ENCODE measurements at regions not wholly inside any gene's neighbourhood (a gene's known extent, or its start where the extent isn't known, plus 50 kb on each side); places are given as distances from the start of the nearest gene placed in this dataset.
"Not testable (repeated sequence)": the region's sequence is repeated elsewhere in the genome, so short reads cannot be mapped to it uniquely, and the experiment has no call there.

DNA sequence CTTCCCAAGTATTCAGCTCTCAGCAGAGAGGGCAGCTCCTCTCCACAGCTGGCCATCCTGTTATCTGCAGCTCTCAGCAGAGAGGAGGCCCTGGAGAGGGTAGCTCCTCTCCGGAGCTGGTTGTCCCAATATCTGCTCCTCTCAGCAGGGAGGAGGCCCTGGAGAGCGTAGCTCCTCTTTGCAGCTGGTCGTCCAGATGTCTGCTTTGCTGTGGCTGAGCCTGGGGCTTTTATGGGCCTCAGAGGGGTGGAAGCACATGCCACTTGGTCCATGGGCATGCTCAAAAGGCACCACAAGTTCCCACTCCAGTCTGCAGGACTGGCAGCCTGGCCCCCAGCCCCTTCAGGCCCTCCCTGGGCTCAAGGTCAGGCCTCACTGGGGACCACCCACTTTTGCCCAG is 314.3 kb downstream of the KCNJ2 start:
- intact Hi-C loops (cut with DNase I) = no loop called here
- no peak for DNase-seq (ENCODE audit: low spot score)

DNA sequence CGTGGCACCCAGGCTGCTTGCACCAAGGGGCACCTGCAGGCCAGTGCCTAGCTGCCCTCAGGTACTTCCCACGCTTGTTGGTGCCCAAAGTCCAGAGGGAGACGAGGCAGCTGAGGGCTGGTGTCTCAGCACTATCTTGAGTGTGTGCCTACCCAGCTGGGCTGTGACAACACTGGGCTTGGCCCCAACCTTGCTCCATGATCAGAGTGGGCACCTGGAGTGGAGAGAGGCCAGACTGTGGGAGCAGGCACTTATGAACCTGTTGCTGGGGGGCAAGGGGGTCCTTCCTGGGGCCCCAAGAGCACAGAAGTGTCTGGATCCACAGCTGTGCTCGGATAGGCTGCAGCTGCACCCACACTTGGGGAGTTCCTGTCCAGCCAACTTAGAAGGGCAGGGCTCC is 314.7 kb downstream of the KCNJ2 start:
- DNase-seq (ENCODE audit: low spot score) = no peak
- intact Hi-C loops (cut with DNase I) = no loop called here

DNA sequence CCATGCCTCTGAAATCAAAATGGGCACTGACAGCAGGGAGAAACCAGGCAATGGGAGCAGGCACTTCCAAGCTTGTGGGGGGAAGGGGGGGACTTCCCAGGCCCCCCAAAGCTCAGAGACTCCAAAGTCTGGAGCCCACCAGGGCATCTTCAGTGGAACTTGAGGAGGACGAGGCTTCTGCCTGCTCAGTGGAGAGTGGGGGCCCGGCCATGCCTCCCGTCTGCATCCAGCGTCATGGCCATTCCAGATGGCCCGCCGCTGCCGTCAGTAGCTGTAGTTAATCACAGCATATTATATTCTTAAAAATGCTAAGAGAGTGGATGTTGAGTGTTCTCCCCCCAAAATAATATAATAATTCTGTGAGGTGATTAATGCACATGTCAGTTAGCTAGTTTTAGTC is 315.2 kb downstream of the KCNJ2 start:
- no peak for DNase-seq (ENCODE audit: low spot score)
- intact Hi-C loops (cut with DNase I) = no loop called here

DNA sequence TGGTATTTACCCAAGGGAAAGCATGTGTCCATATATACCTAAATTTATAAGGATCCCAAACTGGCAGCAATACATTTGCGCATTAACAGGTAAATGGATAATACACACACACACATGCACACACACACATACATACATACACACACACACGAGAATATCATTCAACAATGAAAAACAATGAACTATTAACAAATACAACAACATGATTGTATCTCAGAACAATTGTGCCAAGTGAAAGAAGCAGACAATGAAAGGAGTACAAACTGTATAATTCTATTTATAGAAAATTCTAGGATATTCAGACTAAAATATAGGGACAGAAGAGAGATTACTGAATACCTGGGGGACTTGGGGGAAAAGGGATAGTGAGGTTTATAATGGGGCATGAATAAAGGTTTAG is 323.0 kb downstream of the KCNJ2 start:
- intact Hi-C loops (cut with DNase I) = no loop called here

DNA sequence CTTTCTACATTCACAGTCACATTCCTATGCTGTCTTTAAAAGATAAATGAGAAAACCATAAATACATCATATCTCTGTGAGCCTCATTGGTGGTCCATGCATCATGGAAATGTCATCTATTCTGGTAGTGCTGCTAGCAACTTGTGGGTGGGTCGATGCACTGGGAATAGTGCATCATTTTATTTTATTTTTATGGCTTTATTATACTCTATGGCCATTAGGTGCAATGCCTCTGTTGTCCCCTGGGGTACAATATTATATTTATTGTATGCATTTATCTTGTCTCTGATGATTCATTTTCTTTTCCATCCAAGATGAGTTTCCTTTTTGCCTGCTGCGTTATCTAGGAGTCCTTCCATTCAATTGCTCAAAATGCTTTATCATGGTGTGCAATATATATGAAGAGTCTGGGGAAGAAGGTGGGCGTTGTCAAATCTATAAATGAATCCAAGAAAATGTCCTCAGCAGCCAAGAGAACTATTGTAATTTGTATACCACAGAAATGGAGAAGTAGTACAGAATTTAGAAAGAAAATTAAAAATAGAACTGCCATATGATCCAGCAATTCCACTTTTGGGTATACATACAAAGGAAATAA is 324.0 kb downstream of the KCNJ2 start:
- no peak for DNase-seq (ENCODE audit: low spot score)
- intact Hi-C loops (cut with DNase I) = no loop called here

More for the DNA sequence above, 323.0 kb downstream of the KCNJ2 start:
- DNase-seq (ENCODE audit: low spot score) = no peak

DNA sequence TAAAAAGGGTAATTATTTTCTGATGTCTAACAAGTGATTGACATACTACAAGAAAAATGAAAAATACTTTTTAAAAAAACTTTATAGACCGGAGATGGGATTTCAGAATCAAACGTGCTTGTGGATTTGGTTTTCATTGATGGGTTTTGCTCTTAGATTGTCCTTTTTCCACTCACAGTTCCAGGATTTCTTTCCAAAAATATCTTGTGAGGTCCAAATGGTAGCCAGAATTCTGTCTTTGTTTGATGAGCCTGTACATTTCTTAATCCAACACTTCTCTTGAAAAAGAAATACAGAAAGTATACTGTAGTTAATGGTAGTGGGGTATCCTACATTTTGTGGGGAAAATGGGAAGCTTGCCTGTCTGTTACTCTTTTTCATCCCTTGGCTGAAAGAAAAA is 329.3 kb downstream of the KCNJ2 start:
- DNase-seq (ENCODE audit: low spot score) = no peak
- intact Hi-C loops (cut with DNase I) = no loop called here

DNA sequence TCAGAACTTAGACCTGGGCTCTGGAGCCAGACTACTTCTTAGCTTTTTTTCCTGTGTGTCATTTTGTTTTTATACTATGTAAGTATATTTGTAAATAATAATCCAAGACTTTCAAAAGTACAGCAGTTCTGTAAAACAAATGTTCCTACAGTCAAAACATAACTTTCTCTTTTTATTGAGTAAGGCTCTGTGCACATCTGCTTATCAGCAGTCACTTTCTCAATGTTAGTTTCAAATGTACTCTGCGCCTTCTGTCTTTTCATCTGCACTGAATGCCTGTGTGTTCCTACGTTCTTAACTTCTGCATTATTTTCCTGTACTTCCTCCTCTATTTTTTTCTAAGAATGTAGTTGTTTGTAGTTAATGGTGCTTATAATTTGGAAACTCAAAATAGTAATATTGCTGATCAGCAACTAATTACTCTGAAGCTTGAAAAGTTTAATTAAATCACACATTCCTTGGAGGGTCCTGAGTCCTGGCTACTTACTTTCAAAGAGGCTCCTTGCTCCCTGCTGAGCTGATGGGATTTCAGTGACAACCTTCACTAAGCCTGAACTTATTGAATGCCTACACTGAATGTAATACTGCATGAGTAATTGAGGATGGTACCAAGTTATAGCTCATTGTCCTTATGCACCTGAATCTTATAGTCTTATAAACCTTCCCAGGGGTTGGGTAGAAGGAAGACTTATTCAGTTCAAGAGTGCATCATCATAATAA is 329.9 kb downstream of the KCNJ2 start:
- intact Hi-C loops (cut with DNase I) = no loop called here

DNA sequence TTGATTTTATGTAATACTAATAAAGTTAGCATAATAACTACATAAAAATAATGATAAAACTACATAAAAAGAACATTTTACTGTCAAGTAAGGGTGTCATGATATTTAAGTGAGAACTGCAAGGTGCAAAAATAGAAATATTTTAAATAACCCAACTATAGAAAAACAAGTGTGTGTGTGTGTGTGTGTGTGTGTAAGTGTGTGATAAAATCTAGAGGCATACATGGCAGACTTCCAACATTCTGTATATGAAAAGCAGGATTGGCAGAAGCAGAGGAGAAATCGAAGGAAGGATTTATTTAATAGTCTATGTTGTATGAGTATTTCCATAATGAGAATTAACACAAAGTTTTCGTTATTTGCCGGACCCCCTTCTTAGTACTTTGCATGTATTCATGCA is 334.1 kb downstream of the KCNJ2 start:
- intact Hi-C loops (cut with DNase I) = no loop called here
- DNase-seq (ENCODE audit: low spot score) = no peak

More for the DNA sequence above, 329.9 kb downstream of the KCNJ2 start:
- no peak for DNase-seq (ENCODE audit: low spot score)

DNA sequence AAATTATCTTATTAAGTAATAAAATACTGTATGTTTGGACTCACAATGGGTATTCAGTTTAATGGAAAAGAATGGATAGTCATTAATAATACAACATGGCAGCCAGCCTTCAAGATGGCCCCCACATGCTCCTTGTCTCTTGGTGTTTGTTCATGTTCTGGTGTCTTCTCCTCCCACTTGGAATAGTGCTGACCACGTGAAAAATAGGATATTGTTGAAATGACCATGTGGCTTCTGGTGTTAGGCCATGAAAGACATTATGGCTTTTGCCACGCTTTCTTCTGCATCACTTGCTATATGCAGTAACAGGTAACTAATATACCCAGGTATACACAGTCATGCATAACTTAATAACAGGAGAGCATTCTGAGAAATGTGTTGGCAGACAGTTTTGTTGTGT is 341.0 kb downstream of the KCNJ2 start:
- no peak for DNase-seq (ENCODE audit: low spot score)
- intact Hi-C loops (cut with DNase I) = no loop called here

DNA sequence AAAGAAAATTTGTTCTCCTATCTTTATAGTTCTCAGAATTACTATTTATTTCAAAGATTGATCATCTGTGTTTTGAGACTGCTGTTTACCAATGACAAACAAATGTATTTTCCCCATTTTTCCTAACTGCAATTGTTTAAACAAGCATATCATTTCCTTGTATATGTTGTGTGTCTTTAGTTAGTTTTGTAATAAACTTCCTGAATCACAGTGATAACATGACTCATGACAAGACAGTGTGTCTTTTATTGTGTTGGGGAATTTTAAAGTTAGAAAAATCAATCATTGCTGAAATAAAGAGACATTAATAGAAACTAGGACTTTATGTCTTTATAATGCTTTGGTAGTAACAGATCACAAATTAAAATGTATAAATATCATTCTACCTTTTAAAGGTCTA is 348.5 kb downstream of the KCNJ2 start:
- no peak for DNase-seq (ENCODE audit: low spot score)
- intact Hi-C loops (cut with DNase I) = no loop called here

DNA sequence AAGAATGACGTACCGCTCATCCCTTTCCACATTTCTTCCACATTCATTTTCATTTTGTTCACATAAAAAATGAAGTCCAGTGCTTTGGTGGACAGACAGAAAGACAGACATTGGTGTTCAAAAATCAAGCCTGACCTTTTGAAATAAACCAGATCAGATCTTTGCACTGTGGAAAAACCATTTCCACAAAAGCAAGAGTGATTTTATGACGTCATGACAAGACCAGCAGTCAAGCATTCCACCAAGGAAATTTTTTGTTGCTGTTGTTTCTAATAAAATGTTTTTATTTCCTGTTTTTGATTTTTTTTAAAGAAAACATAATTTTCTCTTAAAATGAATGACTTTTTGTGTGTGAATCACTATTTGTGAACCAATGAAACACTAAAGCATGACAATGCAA is 350.0 kb downstream of the KCNJ2 start:
- intact Hi-C loops (cut with DNase I) = no loop called here
- no peak for DNase-seq (ENCODE audit: low spot score)

DNA sequence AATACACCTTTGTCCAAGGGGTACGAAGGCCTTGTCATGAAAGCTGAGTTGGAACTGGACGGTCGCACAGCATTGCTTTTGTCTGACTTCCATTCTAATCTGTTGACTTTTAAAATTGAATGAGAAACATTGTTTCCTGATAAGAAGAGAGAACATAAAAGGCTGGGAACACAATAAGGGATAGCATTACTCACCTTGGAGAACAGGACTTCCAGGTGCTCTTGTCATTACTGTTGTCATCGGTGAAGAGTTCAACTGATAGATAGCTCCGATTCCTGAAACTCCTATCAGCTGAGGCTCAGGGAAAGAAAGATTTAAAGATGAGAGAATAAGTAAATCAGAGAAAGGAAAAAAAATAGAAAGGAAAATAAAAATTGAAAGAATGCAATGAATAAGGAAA is 351.1 kb downstream of the KCNJ2 start:
- intact Hi-C loops (cut with DNase I) = loop anchor here (5.0 to 10.0 kb wide), 2 partner anchors 46 to 208 kb away; no protein-coding TSS in a partner anchor

DNA sequence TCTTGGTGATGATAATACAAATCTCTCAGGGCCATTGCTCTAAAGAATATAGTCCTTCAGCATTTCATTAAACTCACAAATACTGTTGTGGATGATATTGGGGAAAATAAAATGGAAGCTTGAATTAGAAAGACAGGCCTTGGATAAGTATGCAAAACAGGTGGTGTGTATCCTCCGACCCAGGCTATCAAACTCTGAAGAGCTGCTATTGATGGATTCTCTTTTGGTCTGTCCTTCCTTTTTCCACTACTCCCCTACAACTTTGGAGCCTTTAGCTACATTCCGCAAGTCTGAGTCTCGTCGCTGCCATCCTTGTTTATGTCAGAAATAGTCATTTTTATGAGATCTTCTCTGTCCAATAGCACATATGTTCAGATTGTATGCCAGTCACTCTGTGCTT is 351.6 kb downstream of the KCNJ2 start:
- intact Hi-C loops (cut with DNase I) = loop anchor here (5.0 to 10.0 kb wide), 2 partner anchors 46 to 209 kb away; no protein-coding TSS in a partner anchor
- no peak for DNase-seq (ENCODE audit: low spot score)

More for the DNA sequence above, 351.1 kb downstream of the KCNJ2 start:
- DNase-seq (ENCODE audit: low spot score) = no peak

DNA sequence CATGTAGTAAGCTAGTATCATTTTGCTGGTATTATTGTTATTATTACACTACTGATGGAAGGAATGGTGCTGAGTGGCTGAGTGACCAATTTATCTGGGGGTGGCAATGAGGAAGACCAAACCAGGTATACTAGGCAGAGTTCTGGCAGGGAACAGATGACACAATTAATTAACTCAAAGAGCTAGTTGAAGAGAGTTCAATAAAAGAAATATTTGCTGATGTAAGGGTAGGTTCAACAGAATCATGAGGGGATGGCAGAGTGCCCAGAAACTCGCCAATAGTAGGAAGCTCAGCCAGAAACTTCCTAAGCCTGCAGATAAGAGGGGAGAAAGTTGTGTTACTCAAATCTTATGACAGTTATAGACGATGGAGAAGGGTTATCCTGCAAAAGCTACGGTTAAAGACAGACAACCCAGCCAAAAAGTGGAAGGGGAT is 352.5 kb downstream of the KCNJ2 start:
- intact Hi-C loops (cut with DNase I) = loop anchor here (5.0 to 10.0 kb wide), 2 partner anchors 47 to 210 kb away; no protein-coding TSS in a partner anchor
- DNase-seq (ENCODE audit: low spot score) = no peak

DNA sequence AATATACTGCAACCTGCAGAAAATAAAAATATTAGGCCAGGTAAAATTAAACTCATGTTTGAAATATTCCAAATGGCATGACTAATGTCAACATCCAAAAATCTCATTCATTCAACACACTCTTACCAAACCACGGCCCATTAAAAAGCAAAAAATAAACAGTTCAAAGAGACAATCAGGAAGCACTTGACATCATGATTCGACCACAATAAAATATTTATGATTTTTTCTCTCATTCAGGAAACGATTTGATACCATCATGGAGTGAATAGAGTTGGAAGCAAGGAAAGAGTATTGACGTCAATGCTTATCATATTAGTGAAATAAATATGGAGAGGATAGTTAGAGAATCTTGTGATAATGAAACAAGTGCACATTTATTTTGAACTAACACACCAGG is 354.1 kb downstream of the KCNJ2 start:
- intact Hi-C loops (cut with DNase I) = loop anchor here (5.0 to 10.0 kb wide), 2 partner anchors 49 to 211 kb away; no protein-coding TSS in a partner anchor
- DNase-seq (ENCODE audit: low spot score) = no peak

DNA sequence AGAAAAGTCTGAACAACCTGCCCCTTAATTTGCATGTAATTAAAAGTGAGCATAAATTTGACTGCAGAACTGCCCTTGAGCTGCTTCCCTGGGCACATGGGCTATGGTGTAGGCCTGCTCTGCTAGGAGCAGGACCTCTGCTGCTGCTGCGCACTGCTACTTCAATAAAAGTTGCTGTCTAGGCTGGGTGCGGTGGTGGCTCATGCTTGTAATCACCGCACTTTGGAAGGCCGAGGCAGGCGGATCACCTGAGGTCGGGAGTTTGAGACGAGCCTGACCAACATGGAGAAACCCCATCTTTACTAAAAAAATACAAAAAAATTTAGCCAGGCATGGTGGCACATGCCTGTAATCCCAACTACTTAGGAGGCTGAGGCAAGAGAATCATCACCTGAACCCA is 355.7 kb downstream of the KCNJ2 start:
- intact Hi-C loops (cut with DNase I) = loop anchor here (2.0 to 10.0 kb wide), 2 partner anchors 50 to 352 kb away; no protein-coding TSS in a partner anchor
- not testable (repeated sequence) for DNase-seq (ENCODE audit: low spot score)

DNA sequence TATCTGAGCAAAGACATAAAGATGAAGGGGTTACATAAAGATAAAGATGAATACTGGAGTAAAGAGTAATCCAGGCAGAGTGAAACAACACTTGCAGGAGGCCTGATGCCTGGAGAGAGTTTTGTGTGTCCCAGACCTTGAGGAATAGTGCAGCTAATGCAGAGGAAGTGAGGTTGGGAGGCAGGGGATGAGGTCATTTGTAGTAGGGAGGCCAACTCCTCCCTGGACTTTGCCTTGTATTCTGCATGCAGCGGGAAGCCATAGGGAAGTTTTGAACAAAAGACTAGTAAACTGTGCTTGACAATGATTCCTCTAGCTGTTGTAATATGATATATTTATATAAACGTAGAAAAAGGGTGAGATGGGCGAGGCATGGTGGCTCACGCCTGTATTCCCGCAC is 356.6 kb downstream of the KCNJ2 start:
- intact Hi-C loops (cut with DNase I) = loop anchor here (2.0 to 10.0 kb wide), 2 partner anchors 51 to 353 kb away; no protein-coding TSS in a partner anchor

DNA sequence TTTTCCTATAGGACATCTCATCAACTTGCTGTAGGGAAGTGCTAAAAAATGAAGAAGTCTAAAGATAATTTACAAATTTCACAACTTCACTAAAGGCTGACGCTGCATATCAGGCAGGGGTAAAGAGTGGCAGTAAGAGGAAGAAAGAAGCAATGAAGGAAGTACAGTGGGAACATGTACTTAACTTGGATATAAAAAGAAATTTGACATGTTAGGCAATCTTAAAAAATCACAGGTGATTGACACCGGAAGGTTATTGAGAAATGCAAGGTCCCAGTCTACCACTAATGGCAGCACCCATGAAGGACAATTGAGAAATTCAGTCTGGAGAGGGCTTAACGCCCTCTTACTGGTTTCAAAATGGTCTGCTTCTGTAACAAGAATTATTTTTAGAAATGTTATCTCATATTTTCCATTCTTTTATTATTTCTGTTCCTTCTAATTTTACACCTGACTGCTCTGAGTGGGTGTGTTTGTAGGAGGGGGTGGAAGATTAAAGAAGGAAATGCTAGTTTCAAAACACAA is 358.1 kb downstream of the KCNJ2 start:
- no peak for DNase-seq (ENCODE audit: low spot score)
- intact Hi-C loops (cut with DNase I) = loop anchor here (10.0 kb wide), 1 partner anchor 53 kb away; no protein-coding TSS in a partner anchor

More for the DNA sequence above, 356.6 kb downstream of the KCNJ2 start:
- no peak for DNase-seq (ENCODE audit: low spot score)

DNA sequence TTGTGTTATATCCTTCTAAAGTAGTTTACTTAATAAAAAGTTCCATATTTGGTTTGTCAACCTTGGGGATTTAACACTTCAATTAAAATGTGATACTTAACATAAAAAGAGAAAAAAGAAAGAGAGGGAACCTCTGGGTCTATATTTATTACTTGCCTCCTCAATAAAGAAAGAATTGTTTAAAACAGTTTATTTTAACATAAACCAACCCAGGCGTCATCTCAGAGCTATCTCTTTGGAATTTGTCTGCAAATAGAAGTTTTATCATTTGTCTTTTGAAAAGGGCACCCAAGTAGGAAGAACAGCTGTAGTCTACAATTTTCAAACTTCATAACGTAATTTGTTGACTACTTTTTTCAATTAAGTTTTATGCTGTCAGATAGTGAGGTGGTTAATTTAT is 364.1 kb downstream of the KCNJ2 start:
- DNase-seq (ENCODE audit: low spot score) = no peak
- intact Hi-C loops (cut with DNase I) = no loop called here

DNA sequence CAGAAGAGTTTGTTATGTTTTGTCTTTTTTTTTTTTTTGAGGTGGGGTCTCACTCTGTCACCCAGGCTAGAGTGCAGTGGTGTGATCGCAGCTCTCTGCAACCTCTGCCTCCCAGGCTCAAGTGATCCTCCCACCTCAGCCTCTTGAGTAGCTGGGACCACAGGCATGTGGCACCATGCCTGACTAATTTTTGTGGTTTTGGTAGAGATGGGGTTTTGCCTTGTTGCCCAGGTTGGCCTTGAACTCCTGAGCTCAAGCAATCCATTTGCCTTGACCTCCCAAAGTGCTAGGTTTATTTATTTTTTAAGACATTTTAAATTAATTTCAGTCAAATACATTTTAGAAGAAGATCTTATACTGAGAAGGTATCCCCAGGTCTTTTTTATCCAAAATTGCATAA is 366.7 kb downstream of the KCNJ2 start:
- intact Hi-C loops (cut with DNase I) = no loop called here
- no peak for DNase-seq (ENCODE audit: low spot score)
